HEK293T (cell line): ENCODE measurements at regions not wholly inside any gene's neighbourhood (a gene's known extent, or its start where the extent isn't known, plus 50 kb on each side); places are given as distances from the start of the nearest gene placed in this dataset.

ENCODE experiments used
- CTCF ChIA-PET: fragments of 350-600 bp; formaldehyde crosslinking; extraction: SDS; loops from one replicate; lab custom pipeline; 2021; ENCODE audit warnings: antibody characterized with exemption, inconsistent platforms; lab: Yijun Ruan, JAX
- POLR2A ChIA-PET: fragments of 350-600 bp; formaldehyde crosslinking; extraction: SDS; loops from one replicate; lab custom pipeline; 2020; ENCODE audit warnings: antibody characterized with exemption, inconsistent platforms; lab: Yijun Ruan, JAX
- DNase-seq: peaks from one replicate; pipeline ENCODE4 v3.0.0; 2012; ENCODE audit warnings: mixed read lengths; ENCODE audit errors: extremely low spot score
- ARNT ChIP-seq: fragments of 450-650 bp; IDR thresholded peaks from 2 replicates; pipeline ENCODE4 v1.6.1; 2017; ENCODE audit warnings: mild to moderate bottlenecking
- BHLHE40 ChIP-seq: fragments of 450-650 bp; IDR thresholded peaks from 2 replicates; pipeline ENCODE4 v1.6.1; 2016; ENCODE audit warnings: mild to moderate bottlenecking, moderate library complexity, borderline replicate concordance
- CTBP1 ChIP-seq: fragments of 450-650 bp; IDR thresholded peaks from 2 replicates; pipeline ENCODE4 v1.6.1; 2016; ENCODE audit warnings: borderline replicate concordance
- ELF4 ChIP-seq: fragments of 450-650 bp; IDR thresholded peaks from 2 replicates; pipeline ENCODE4 v1.6.1; 2017; ENCODE audit warnings: antibody characterized with exemption
- FOXA1 ChIP-seq: fragments of 450-650 bp; IDR thresholded peaks from 2 replicates; pipeline ENCODE4 v1.6.1; 2016; ENCODE audit warnings: mild to moderate bottlenecking
- FOXK2 ChIP-seq: fragments of 450-650 bp; IDR thresholded peaks from 2 replicates; pipeline ENCODE4 v1.6.1; 2016; ENCODE audit warnings: mild to moderate bottlenecking
- FOXM1 ChIP-seq: fragments of 450-650 bp; IDR thresholded peaks from 2 replicates; pipeline ENCODE4 v1.6.1; 2017; ENCODE audit warnings: mild to moderate bottlenecking, borderline replicate concordance
- HDGF ChIP-seq: fragments of 450-650 bp; IDR thresholded peaks from 2 replicates; pipeline ENCODE4 v1.6.1; 2017; ENCODE audit warnings: antibody characterized with exemption, borderline replicate concordance
- L3MBTL2 ChIP-seq: fragments of 450-650 bp; conservative IDR thresholded peaks from 2 replicates; pipeline ENCODE4 v1.6.1; 2016; ENCODE audit warnings: mild to moderate bottlenecking
- LEF1 ChIP-seq: fragments of 450-650 bp; IDR thresholded peaks from 2 replicates; pipeline ENCODE4 v1.6.1; 2017; ENCODE audit warnings: mild to moderate bottlenecking, borderline replicate concordance
- NFRKB ChIP-seq: fragments of 450-650 bp; IDR thresholded peaks from 2 replicates; pipeline ENCODE4 v1.6.1; 2016; ENCODE audit warnings: mild to moderate bottlenecking, moderate library complexity
- PKNOX1 ChIP-seq: fragments of 450-650 bp; IDR thresholded peaks from 2 replicates; pipeline ENCODE4 v1.6.1; 2016
- SP1 ChIP-seq: fragments of 450-650 bp; IDR thresholded peaks from 2 replicates; pipeline ENCODE4 v1.6.1; 2017
- SUZ12 ChIP-seq: fragments of 450-650 bp; IDR thresholded peaks from 2 replicates; pipeline ENCODE4 v1.6.1; 2016; ENCODE audit warnings: mild to moderate bottlenecking
- TARDBP ChIP-seq: fragments of 450-650 bp; IDR thresholded peaks from 2 replicates; pipeline ENCODE4 v1.6.1; 2016
- ZNF384 ChIP-seq: fragments of 450-650 bp; IDR thresholded peaks from 2 replicates; pipeline ENCODE4 v1.6.1; 2016

DNA sequence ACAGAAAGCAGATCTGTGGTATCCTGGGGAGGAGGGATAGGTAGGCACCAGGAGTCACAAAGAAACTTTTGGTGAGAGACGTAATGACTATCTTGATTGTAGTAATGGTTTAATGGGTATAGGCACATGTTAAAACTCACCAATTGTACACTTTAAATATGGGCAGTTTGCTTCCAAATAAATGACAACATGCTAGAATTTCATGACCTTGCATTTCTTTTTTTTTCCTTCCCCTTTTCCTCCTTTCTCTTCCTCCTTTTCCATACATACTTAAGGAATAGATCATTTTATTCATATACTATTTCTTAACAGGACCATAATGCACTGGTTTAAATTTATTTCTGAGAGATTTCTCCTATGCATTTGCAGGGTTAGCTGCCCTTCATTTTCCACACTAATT, 341.8 kb downstream of the TMEM182 start:
- POLR2A ChIA-PET = no interaction called here
- TF ChIP-seq PKNOX1 (no peak), ZNF384 (no peak), ARNT (no peak), SUZ12 (no peak), ELF4 (no peak)

DNA sequence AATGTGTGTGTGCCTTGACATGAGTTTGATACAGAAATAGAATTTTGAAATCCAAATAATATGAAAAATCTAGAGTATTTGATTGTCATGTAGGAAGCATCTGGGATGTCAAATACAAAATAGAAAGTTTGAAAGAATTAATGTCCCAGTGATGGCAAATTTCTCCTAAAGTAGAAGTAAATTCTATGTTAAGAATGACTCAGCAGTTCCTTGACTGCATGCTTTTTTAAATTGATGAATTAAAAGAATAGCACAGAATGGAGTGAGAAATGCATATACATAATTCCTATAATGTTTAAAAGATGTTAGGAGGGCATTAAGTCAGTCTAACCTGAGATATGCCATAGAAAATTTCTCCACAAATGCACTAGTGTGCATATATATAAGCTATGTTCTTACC, 357.5 kb downstream of the TMEM182 start:
- ChIA-PET CTCF (no interaction called here), POLR2A (no interaction called here)
- DNase-seq = no peak
- TF ChIP-seq BHLHE40 (no peak), HDGF (no peak), PKNOX1 (no peak), FOXA1 (no peak), ELF4 (no peak), FOXM1 (no peak), FOXK2 (no peak), ARNT (no peak), L3MBTL2 (no peak)

More for the DNA sequence above, 341.8 kb downstream of the TMEM182 start:
- no peak for DNase-seq
- CTCF ChIA-PET = no interaction called here

GRCh38 chr2:103121106-103121505, 359.3 kb downstream of the TMEM182 start:
- POLR2A ChIA-PET = no interaction called here
- TF ChIP-seq LEF1 (no peak), ARNT (no peak), HDGF (no peak)
- CTCF ChIA-PET = no interaction called here
- no peak for DNase-seq

- ChIA-PET CTCF (no interaction called here), POLR2A (no interaction called here)
- no peak for DNase-seq
- TF ChIP-seq TARDBP = no peak
- no peak for TF ChIP-seq PKNOX1
- no peak for TF ChIP-seq FOXK2
Observed at GRCh38 chr2:103123516-103123915, 361.7 kb downstream of the TMEM182 start.

DNA sequence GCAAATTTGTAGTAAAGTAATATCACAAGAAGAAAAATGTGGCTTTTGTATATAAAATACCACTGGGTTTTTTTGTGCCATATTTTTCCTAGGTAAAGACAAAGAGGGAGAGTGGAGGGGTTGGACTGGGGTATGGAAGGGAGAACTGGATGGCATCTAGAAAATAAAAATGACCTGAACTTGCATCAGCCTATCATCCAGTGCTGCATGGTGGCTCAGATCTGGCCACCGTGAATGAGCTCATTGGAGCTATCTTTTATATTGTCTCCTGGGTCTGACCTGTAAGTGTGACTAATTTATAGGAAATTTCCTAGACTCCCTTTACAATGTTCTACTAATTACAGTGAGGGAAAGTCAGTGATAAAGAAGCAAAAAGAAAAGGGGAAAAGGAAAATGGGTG, 369.0 kb downstream of the TMEM182 start:
- CTCF ChIA-PET = interaction anchor here (0.7 kb wide), 1 partner anchor 49 kb away, joined by 4 read pairs; no protein-coding TSS in a partner anchor
- no peak for TF ChIP-seq FOXK2
- no peak for TF ChIP-seq TARDBP
- TF ChIP-seq L3MBTL2 = no peak
- TF ChIP-seq NFRKB = no peak
- TF ChIP-seq FOXA1 = no peak
- TF ChIP-seq CTBP1 = no peak
- TF ChIP-seq LEF1 = no peak
- no peak for TF ChIP-seq ZNF384
- TF ChIP-seq FOXM1 = no peak
- TF ChIP-seq ARNT = no peak
- POLR2A ChIA-PET = no interaction called here
- DNase-seq = no peak

DNA sequence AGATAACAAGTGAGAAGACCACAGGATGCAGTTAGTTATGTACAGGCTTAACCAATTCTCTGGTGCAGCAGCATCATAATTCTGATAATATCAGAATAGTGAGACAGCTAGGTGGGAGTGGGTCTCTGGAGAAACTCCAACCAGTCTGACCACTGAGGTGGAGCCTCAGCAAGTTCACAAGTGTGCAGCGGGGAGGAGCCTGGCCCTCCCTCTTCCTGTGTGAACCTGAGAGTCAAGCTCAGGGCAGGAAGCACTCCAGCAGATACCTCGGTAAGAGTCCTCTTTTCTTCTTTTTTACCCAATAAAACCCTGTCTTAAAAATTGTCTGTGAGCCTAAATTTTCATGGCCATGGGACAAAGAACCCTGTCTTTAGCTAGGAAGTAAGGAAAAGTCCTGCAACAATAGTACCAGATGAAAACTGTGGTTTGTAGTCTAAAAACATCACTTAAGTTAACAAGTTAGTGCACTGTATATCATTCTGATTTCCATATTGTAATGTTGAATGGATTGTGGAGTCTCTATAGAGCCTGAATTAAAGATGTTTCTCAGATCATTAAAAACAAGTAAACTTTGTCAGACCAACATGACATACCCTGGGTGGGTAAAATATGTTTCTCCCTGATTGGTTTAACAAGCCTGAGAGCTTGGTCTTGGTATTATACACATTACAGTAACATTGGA, 370.8 kb downstream of the TMEM182 start:
- DNase-seq = no peak
- ChIA-PET POLR2A (no interaction called here), CTCF (interaction anchor here (0.7 kb wide), 1 partner anchor 294 kb away, joined by 3 read pairs; no protein-coding TSS in a partner anchor)
- TF ChIP-seq LEF1 (no peak), SUZ12 (no peak)

DNA sequence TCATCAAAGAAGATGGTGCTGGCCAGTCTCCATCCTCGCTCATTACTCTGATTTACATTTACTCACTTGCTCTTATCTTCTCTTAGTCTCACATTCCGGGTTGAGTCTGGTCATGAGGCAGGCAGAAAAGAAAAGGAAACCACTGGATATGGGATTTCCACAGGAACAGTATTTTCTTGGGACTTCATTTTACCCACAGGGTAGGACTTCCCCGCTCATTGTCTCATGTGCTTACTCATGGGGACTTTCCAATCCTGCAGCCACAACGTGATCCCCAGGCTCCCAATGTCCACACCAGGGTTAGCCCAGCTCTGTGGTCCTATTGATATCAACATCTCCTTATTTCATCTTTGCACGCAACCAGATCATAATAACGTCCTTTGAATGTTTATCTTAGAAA, 373.8 kb downstream of the TMEM182 start:
- CTCF ChIA-PET = no interaction called here
- no peak for DNase-seq
- POLR2A ChIA-PET = no interaction called here
- TF ChIP-seq ARNT (no peak), BHLHE40 (no peak), TARDBP (no peak), LEF1 (no peak), L3MBTL2 (no peak), SP1 (no peak), PKNOX1 (no peak), NFRKB (no peak), ZNF384 (no peak), HDGF (no peak)
